ENCODE measurements at regions not wholly inside any gene's neighbourhood (a gene's known extent, or its start where the extent isn't known, plus 50 kb on each side); places are given as distances from the start of the nearest gene placed in this dataset.
"Not testable (repeated sequence)": the region's sequence is repeated elsewhere in the genome, so short reads cannot be mapped to it uniquely, and the experiment has no call there.

GRCh38 chr4:138892483-138893407 is 122.8 kb upstream of the NOCT start:
- DNase-seq (ENCODE audit: low read depth, low spot score), result no peak

DNA sequence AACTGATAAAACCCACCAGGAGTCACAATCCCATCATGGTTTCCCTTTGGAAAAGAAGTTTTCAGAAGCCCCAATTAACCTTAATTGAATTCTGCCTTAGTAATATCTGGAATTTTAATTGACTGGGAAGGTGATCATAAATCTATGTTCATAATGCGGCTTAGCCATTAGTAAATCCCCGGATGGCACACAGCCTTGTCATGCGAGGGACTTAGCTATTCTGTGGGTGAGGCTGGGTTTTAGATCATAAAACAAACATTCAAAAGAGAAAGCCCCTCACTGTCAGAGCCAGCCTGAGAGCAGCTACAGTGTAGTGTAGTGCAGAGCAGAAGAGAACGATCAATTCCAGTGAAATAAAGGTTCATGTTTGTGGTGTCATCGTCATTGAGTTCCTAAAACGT is 124.0 kb upstream of the NOCT start:
- DNase-seq (ENCODE audit: low read depth, low spot score), result no peak

DNA sequence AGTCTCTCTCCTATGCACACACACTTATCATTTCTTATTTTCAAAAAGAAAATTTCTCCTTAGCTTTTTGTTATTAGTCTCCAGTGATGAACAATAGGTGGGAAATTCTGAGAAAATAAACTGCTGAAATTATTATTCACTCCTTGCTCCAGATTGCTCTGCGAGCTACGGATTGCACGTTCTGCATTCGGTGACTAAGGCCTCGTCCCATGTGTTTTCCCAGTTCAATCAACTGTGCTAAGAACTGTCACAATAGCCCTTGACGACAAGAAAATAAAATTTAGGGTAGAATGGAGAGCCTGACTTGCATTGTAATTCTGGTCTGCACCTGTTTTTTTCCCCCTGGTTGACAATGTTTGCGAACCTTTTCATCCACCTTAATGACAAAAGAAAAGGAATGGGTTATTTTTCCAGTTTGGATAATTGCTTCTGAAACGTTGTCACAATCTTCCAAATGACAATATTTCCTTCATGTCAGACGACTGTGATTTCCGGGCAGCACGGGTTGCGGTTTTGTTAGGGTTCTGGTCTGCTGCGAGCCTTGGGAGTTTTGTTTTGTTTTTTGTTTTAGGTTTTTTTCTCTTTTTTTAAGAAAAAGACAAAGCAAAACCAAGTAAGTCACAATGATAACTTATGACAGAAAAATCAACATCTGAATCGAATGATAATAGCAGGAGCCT is 124.5 kb upstream of the NOCT start:
- DNase-seq (ENCODE audit: low read depth, low spot score), result no peak

GRCh38 chr4:138889216-138889615 is 126.4 kb upstream of the NOCT start:
- DNase-seq (ENCODE audit: low read depth, low spot score), result no peak

GRCh38 chr4:138887741-138888140 is 127.8 kb upstream of the NOCT start:
- DNase-seq (ENCODE audit: low read depth, low spot score), result no peak

DNA sequence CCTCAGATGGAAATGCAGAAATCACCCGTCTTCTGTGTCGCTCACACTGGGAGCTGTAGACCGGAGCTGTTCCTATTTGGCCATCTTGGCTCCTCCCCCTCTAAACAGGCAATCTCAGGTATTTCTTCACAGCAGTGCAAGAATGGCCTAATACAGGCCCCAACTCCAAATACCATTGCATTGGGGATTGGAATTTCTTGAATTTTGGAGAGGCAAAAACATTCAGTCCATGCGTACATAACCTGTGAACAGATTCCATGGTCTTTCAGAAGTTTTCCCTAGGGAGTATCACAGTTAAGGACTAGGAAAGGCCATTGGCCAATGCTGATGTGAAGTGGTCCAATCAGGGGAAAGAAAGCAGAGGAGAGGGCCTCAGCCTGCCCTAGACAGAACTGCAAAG is 128.2 kb upstream of the NOCT start:
- DNase-seq (ENCODE audit: low read depth, low spot score), result no peak

- no peak for DNase-seq (ENCODE audit: low read depth, low spot score)
Observed at GRCh38 chr4:138879757-138880156, 135.8 kb upstream of the NOCT start.

DNA sequence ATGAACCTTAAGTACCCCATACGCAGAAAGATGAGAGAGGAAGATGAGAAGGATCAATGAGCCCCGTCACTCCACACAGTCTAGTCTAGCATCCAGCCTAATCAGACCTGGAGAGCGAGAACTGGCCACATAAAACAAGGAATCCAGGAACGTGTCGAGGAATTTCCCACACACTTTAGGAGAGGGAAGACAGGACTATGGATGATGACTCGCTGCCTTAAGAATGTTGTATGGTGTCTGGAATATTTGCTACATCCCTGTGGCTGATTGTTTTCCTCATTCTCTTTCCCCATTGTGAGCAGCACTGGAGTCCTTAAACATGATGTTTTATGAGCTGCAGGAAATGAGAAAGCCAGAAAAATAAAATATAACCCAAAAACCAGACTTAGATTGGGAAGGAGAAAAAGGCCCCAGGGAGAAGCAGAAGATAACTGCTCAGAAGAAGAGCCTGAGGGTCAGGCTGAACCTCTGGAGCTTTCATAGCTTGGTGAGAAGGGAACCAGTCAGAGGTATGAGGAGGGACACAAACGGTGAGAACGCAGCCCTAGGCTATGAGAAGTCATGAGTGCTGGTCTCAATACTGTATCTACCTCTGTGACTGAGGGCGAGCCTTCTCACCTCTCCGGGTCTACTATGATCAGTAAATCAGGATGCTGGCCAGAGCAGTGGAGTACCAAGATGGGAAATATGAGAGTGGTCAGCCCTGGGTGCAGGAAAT is 139.5 kb upstream of the NOCT start:
- DNase-seq (ENCODE audit: low read depth, low spot score), result no peak

DNA sequence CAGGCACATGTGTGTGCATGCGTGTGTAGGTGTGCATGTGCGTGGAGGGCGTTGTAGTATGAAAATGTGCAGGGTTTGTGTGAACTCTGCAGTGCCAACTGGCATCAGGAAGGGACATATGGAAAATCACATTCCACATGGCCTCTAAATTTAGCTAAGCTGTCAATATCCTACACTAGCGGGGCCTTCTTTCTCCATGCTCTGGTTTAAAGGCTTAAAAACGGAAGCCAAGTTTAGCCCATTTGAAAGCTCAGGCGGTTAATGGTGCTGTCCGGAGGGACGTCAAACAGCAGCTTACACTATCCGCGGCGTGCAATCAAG is 144.1 kb upstream of the NOCT start:
- no peak for DNase-seq (ENCODE audit: low read depth, low spot score)

- no peak for DNase-seq (ENCODE audit: low read depth, low spot score)
Observed at GRCh38 chr4:138870737-138871554, 144.6 kb upstream of the NOCT start.

GRCh38 chr4:138869631-138870030 is 145.9 kb upstream of the NOCT start:
- DNase-seq (ENCODE audit: low read depth, low spot score), result no peak

- no peak for DNase-seq (ENCODE audit: low read depth, low spot score)
Observed at GRCh38 chr4:138869165-138869564, 146.4 kb upstream of the NOCT start.

DNA sequence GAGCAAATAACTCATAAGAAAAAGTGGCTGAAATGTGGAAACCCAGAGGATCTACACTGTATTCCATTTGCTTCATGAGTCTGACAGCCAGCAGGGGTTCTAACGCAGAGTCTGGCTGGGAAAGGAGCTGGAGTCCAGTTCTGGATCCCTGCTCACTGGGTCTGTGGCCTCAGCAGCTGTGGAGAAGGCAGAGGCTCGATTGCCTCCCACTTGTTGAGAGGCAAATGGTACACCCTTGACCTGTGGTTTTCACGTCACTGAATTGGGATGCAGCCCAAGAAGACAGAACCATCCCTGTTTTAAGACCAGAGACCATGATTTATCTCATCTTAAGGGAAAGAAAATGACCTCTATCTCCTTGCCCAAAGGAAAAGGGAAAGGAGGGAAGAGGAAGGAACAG is 147.0 kb upstream of the NOCT start:
- DNase-seq (ENCODE audit: low read depth, low spot score), result no peak

GRCh38 chr4:138867404-138867803 is 148.2 kb upstream of the NOCT start:
- no peak for DNase-seq (ENCODE audit: low read depth, low spot score)

GRCh38 chr4:138866314-138866713 is 149.3 kb upstream of the NOCT start:
- no peak for DNase-seq (ENCODE audit: low read depth, low spot score)

GRCh38 chr4:138865765-138866164 is 149.8 kb upstream of the NOCT start:
- DNase-seq (ENCODE audit: low read depth, low spot score), result no peak

GRCh38 chr4:138864961-138865720 is 150.4 kb upstream of the NOCT start:
- DNase-seq (ENCODE audit: low read depth, low spot score), result no peak

DNA sequence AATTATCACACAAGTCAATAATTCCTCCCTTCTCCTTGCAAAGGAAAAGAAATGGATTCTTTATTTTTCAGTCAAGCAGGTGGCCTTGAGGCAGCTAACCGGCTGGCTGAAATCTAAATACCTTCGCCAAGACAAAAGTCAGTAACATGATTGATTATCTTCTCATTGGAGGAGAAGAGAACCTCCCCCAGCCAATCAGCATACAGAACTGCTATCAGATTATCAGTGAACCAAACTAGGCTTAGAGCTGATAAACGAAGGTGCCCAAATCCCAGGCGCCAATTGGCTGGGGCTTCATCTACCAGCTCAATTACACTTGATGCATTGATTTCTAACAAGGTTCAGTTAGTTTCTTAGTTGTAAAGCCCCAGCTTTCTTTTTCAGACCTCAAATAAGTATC is 152.4 kb upstream of the NOCT start:
- no peak for DNase-seq (ENCODE audit: low read depth, low spot score)

- no peak for DNase-seq (ENCODE audit: low read depth, low spot score)
Observed at GRCh38 chr4:138861135-138861534, 154.4 kb upstream of the NOCT start.

DNA sequence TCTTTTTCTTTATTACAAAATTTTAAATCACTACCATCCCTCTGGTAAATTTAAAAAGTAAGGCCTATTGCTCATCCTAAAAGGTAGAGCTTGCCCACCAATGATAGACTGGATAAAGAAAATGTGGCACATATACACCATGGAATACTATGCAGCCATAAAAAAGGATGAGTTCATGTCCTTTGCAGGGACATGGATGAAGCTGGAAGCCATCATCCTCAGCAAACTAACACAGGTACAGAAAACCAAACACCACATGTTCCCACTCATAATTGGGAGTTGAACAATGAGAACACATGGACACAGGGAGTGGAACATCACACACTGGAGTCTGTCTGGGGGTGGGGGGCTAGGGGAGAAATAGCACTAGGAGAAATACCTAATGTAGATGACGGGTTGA is 155.2 kb upstream of the NOCT start:
- not testable (repeated sequence) for DNase-seq (ENCODE audit: low read depth, low spot score)

DNA sequence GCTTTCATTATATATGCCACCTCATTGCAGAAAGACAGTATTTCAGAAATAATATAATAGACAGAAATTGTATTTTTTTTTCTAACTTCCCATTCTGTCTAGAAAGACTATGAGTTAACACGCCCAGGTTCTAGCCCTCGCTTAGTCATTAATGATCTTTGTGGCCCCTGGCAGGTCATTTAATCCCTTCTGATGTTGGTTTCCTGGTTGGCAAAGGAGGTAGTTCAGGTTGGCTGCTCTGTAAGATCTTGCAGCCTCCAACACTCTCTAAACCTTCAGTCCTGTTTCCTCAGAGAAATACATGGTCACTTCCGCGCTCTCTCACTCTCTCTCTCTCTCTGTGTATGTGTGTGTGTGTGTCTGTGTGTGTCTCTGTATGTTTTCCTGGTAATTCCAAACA is 156.3 kb upstream of the NOCT start:
- DNase-seq (ENCODE audit: low read depth, low spot score), result no peak
